ENCODE measurements at regions not wholly inside any gene's neighbourhood (a gene's known extent, or its start where the extent isn't known, plus 50 kb on each side); places are given as distances from the start of the nearest gene placed in this dataset.

GRCh38 chr10:28971764-28972163 lies 294.4 kb downstream of the BAMBI start:
- Histone ChIP-seq H3K79me2 (ENCODE audit: control insufficient read depth, insufficient read depth, low read length) (no peaks in the 10 kb centered on the region), H3K36me3 (ENCODE audit: control insufficient read depth, insufficient read depth, low read length) (no peaks in the 10 kb centered on the region), H2AFZ (ENCODE audit: low read depth, low read length) (no peak overlapping the region), H3K27ac (ENCODE audit: extremely low read depth, low read depth, low read length) (no peak overlapping the region), H3K9ac (ENCODE audit: insufficient read depth in 1 of 2, low read depth in 2 of 2, low read length in 2 of 2) (no peak overlapping the region), H4K20me1 (replicated peaks; ENCODE audit: control insufficient read depth, insufficient read depth, low read length) (no peaks in the 10 kb centered on the region), H3K4me3 (no peak overlapping the region), H3K9me1 (ENCODE audit: control insufficient read depth, insufficient read depth, low read length) (no peaks in the 10 kb centered on the region), H3K4me1 (replicated peaks in 1 of 2; ENCODE audit: control insufficient read depth in 2 of 2, insufficient read depth in 2 of 2, low read length in 2 of 2) (peaks cover 0 to 9% of the 10 kb centered on the region in 2 experiments; a peak in 2 of 5 replicates), H3K27me3 (ENCODE audit: control insufficient read depth in 2 of 2, insufficient read depth in 2 of 2, low read length in 2 of 2) (no peaks in the 10 kb centered on the region), H3K4me2 (ENCODE audit: insufficient read depth, low read length) (no peak overlapping the region), H3K9me3 (replicated peaks; ENCODE audit: control insufficient read depth, insufficient read depth, low read depth, low read length) (no peaks in the 10 kb centered on the region)
- in situ Hi-C loops (cut with MboI): no loop called here
- intact Hi-C loops (cut with micrococcal nuclease): no loop called here
- ChIA-PET CTCF (ENCODE audit: low intra/inter-chr PET ratio) (no interaction called here), POLR2A (no interaction called here)
- FAIRE-seq (no peak), ATAC-seq (no peak), DNase-seq (ENCODE audit: extremely low read depth in 1 of 4, low spot score in 3 of 4) (no peak)
- 46% methylated on average over 5 of the region's 5 CpGs for WGBS (ENCODE audit: insufficient coverage, low coverage, missing lambda C conversion rate)
- TF ChIP-seq KLF10 (CRISPR knock-in tag; IDR thresholded peaks at IDR 0.05) (no peak), ZNF695 (CRISPR knock-in tag; IDR thresholded peaks at IDR 0.05) (no peak), TRIM25 (IDR thresholded peaks at IDR 0.05; ENCODE audit: borderline replicate concordance) (no peak), STAT5B (CRISPR knock-in tag; IDR thresholded peaks at IDR 0.05) (no peak), ZNF592 (IDR thresholded peaks at IDR 0.05) (no peak), WHSC1 (IDR thresholded peaks at IDR 0.05; ENCODE audit: low read length) (no peak), CHCHD3 (CRISPR knock-in tag; IDR thresholded peaks at IDR 0.05) (no peak), PHF8 (IDR thresholded peaks at IDR 0.05; ENCODE audit: borderline replicate concordance, low read length) (no peak), YY1 (IDR thresholded peaks at IDR 0.05; ENCODE audit: borderline replicate concordance in 1 of 3, control insufficient read depth in 1 of 3, extremely low read depth in 1 of 3, insufficient read depth in 3 of 3, insufficient read length in 1 of 3, insufficient replicate concordance in 2 of 3, low read depth in 1 of 3, low read length in 2 of 3) (no peak), TEAD4 (IDR thresholded peaks at IDR 0.05; ENCODE audit: low read length) (no peak), TEAD4 (CRISPR knock-in tag; IDR thresholded peaks at IDR 0.05; ENCODE audit: borderline replicate concordance) (no peak), MIER1 (IDR thresholded peaks at IDR 0.05; ENCODE audit: low read depth) (no peak)
- no TSS peak for BruUV-seq (replicated peaks)
